HepG2 (cell line): ENCODE measurements at regions not wholly inside any gene's neighbourhood (a gene's known extent, or its start where the extent isn't known, plus 50 kb on each side); places are given as distances from the start of the nearest gene placed in this dataset.

Experiments
- ATAC-seq: fragments of 200-7000 bp; cut with Tn5 transposase; 3 replicates; pipeline ENCODE4 v1.9.1; 2020; ENCODE audit warnings: mild to moderate bottlenecking, moderate library complexity
- BruUV-seq: library from RNA; stranded (reverse); fragments of 400-500 nt; replicated peaks from 2 replicates; lab custom pipeline; 2021; lab: Mats Ljungman, UMichigan
- CTCF ChIA-PET: fragments of 300-600 bp; formaldehyde crosslinking; extraction: SDS; loops from one replicate; lab custom pipeline; 2021; ENCODE audit warnings: low total read pairs, inconsistent platforms, low intra/inter-chr PET ratio; lab: Yijun Ruan, JAX
- POLR2A ChIA-PET: fragments of 350-600 bp; sonication (Branson Sonifier 250); formaldehyde crosslinking; loops from one replicate; lab custom pipeline; 2020; ENCODE audit warnings: antibody characterized with exemption, inconsistent platforms; lab: Yijun Ruan, JAX
- DNase-seq: peaks from one replicate; pipeline ENCODE4 v3.0.0-alpha.2; 2015; ENCODE audit warnings: low spot score
- FAIRE-seq: peaks from 3 replicates; lab custom pipeline; 2011; peaks lifted over from hg19 to GRCh38; lab: Jason Lieb, UNC
- H2AFZ ChIP-seq: one replicate; pipeline ENCODE4 v1.6.1; 2011; ENCODE audit warnings: low read length, inconsistent platforms
- H3K27ac ChIP-seq: fragments of 300-600 bp; 3 replicates; pipeline ENCODE4 v1.8.0; 2011; ENCODE audit warnings: mixed run types, mild to moderate bottlenecking, mixed read lengths, low read length, inconsistent platforms; ENCODE audit not compliant: insufficient read depth; ENCODE audit errors: extremely low read length
- H3K27me3 ChIP-seq, 2 experiments: fragments of 200-600 bp in 1 of 2; 2 replicates in 1 of 2; 3 replicates in 1 of 2; pipeline versions ENCODE4 v1.6.0 to v1.8.0; 2011; ENCODE audit warnings: low read length in 2 of 2, mild to moderate bottlenecking in 2 of 2, moderate library complexity in 2 of 2, inconsistent platforms in 1 of 2; ENCODE audit not compliant: insufficient read depth in 2 of 2, control insufficient read depth in 1 of 2
- H3K36me3 ChIP-seq, 2 experiments: fragments of 200-600 bp in 1 of 2; replicated peaks in 1 of 2; 2 replicates in 1 of 2; 3 replicates in 1 of 2; pipeline versions ENCODE4 v1.5.1 to v1.8.0; 2011; ENCODE audit warnings: low read length in 2 of 2, inconsistent platforms in 1 of 2; ENCODE audit not compliant: insufficient read depth in 2 of 2, control insufficient read depth in 1 of 2
- H3K4me1 ChIP-seq: 2 replicates; pipeline ENCODE4 v1.5.1; 2012; ENCODE audit warnings: low read length, inconsistent platforms; ENCODE audit not compliant: insufficient read depth
- H3K4me2 ChIP-seq: 2 replicates; pipeline ENCODE4 v1.6.0; 2011; ENCODE audit warnings: low read depth, low read length, inconsistent platforms
- H3K4me3 ChIP-seq, 3 experiments: fragments of 200-600 bp in 1 of 3; sonication (generic), shearing (Covaris generic) in 1 of 3; replicated peaks in 1 of 3; 2 replicates each; pipeline ENCODE4 v1.5.1; 2011 to 2016; ENCODE audit warnings: low read length in 3 of 3, inconsistent platforms in 2 of 3, low read depth in 2 of 3, mild to moderate bottlenecking in 2 of 3, control low read depth in 1 of 3, mixed read lengths in 1 of 3; ENCODE audit not compliant: insufficient read depth in 1 of 3
- H3K79me2 ChIP-seq: one replicate; pipeline ENCODE4 v1.6.1; 2011; ENCODE audit warnings: low read length, inconsistent platforms; ENCODE audit not compliant: insufficient read depth
- H3K9ac ChIP-seq: 2 replicates; pipeline ENCODE4 v1.6.0; 2011; ENCODE audit warnings: mild to moderate bottlenecking, low read depth, low read length, inconsistent platforms; ENCODE audit not compliant: insufficient read depth
- H3K9me3 ChIP-seq: 2 replicates; pipeline ENCODE4 v1.5.1; 2012; ENCODE audit warnings: mild to moderate bottlenecking, low read length
- H4K20me1 ChIP-seq: 2 replicates; pipeline ENCODE4 v1.6.0; 2011; ENCODE audit warnings: inconsistent platforms, mild to moderate bottlenecking, low read length, moderate library complexity; ENCODE audit not compliant: insufficient read depth
- ARID3A ChIP-seq: IDR thresholded peaks from 2 replicates; pipeline ENCODE4 v1.6.1; 2012; ENCODE audit warnings: low read depth, low read length, improper control_type of control experiment
- FLYWCH1 ChIP-seq: sonication (generic); formaldehyde crosslinking; IDR thresholded peaks from 2 replicates; pipeline ENCODE4 v1.8.1; 2023; ENCODE audit warnings: mild to moderate bottlenecking, missing genetic modification reagents
- ONECUT2 ChIP-seq: sonication (generic); formaldehyde crosslinking; IDR thresholded peaks from 2 replicates; pipeline ENCODE4 v1.4.0; 2020; ENCODE audit warnings: missing genetic modification reagents
- PPARG ChIP-seq: conservative IDR thresholded peaks from 2 replicates; pipeline ENCODE4 v1.6.1; 2016; ENCODE audit warnings: missing biosample characterization, missing genetic modification reagents
- ZMAT3 ChIP-seq: sonication (generic); formaldehyde crosslinking; conservative IDR thresholded peaks from 2 replicates; pipeline ENCODE4 v1.7.0; 2021; ENCODE audit warnings: missing genetic modification reagents
- WGBS: methylation state at CpG from one replicate; pipeline ENCODE4 v1.1.6; 2017; ENCODE audit warnings: low lambda C conversion rate; 5-methylcytosine and 5-hydroxymethylcytosine counted together
- in situ Hi-C: cut with HindIII; loops from 2 replicates; pipeline ENCODE4 v1.10.0; 2017; ENCODE audit warnings: low pct_unique_long_range_greater_than_20kb; ENCODE audit not compliant: extremely low pct_ligation_motif_present
- intact Hi-C: fragments of 100-400 bp; cut with micrococcal nuclease; formaldehyde crosslinking; loops from one replicate; pipeline ENCODE4 v1.10.0; 2022; ENCODE audit not compliant: unreplicated experiment
- TF ChIP-seq, protein P1 (sequence below): sonication (generic); formaldehyde crosslinking; conservative IDR thresholded peaks from 2 replicates; pipeline ENCODE4 v1.8.1; 2023; ENCODE audit warnings: missing genetic modification reagents

DNA sequence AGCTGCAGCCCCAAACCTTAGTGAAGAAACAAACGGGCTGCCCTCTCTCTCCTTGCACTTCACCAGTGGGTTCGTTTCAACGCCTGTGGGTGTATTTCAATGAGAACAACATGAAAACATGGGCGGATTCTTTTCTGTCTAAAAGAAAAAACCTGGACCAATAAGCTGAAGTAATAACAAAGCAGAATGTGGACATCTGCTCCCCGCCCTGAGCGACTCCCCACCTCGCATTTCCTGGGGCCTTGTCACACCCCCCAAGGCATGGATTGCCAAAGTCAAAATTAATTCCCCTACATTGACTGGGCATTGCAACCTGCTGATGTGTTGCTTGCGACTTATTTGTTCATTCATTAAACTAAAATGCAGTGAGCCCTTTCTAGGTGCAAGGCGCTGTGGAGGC is 142.9 kb downstream of the BCOR start:
- Histone ChIP-seq H3K36me3 (no peaks in the 10 kb centered on the region), H3K27ac (no peak overlapping the region), H3K9me3 (no peaks in the 10 kb centered on the region), H4K20me1 (no peaks in the 10 kb centered on the region), H2AFZ (no peak overlapping the region), H3K4me1 (peaks cover 64% of the 10 kb centered on the region), H3K79me2 (no peaks in the 10 kb centered on the region), H3K9ac (no peak overlapping the region), H3K4me3 (no peak overlapping the region), H3K27me3 (no peaks in the 10 kb centered on the region), H3K4me2 (no peak overlapping the region)
- ChIA-PET POLR2A (interaction anchor here (1.4 kb wide), 1 partner anchor 59 kb away, joined by 8 read pairs; no protein-coding TSS in a partner anchor), CTCF (no interaction called here)
- no peak for TF ChIP-seq FLYWCH1
- no peak for TF ChIP-seq ARID3A
- no peak for TF ChIP-seq ONECUT2 (CRISPR knock-in tag)
- TF ChIP-seq, protein P1, sequence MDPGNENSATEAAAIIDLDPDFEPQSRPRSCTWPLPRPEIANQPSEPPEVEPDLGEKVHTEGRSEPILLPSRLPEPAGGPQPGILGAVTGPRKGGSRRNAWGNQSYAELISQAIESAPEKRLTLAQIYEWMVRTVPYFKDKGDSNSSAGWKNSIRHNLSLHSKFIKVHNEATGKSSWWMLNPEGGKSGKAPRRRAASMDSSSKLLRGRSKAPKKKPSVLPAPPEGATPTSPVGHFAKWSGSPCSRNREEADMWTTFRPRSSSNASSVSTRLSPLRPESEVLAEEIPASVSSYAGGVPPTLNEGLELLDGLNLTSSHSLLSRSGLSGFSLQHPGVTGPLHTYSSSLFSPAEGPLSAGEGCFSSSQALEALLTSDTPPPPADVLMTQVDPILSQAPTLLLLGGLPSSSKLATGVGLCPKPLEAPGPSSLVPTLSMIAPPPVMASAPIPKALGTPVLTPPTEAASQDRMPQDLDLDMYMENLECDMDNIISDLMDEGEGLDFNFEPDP (CRISPR knock-in tag), result no peak
- no peak for TF ChIP-seq ZMAT3
- TF ChIP-seq PPARG, result no peak
- no peak for FAIRE-seq
- WGBS, result 97% methylated on average over 8 of the region's 9 CpGs
- intact Hi-C loops, result loop anchor here (5.0 kb wide), 1 partner anchor 57 kb away; no protein-coding TSS in a partner anchor
- no peak for DNase-seq
- in situ Hi-C loops, result loop anchor here (10.0 kb wide), 1 partner anchor 60 kb away; no protein-coding TSS in a partner anchor
- no peak for ATAC-seq
- no TSS peak for BruUV-seq
